ENCODE measurements at regions not wholly inside any gene's neighbourhood (a gene's known extent, or its start where the extent isn't known, plus 50 kb on each side); places are given as distances from the start of the nearest gene placed in this dataset.
"Not testable (repeated sequence)": the region's sequence is repeated elsewhere in the genome, so short reads cannot be mapped to it uniquely, and the experiment has no call there.

GRCh38 chr6:135688476-135688875 is 163.0 kb upstream of the PDE7B start:
- TF ChIP-seq POLR2A (IDR thresholded peaks at IDR 0.05): not testable (repeated sequence)
- TF ChIP-seq, protein P1, sequence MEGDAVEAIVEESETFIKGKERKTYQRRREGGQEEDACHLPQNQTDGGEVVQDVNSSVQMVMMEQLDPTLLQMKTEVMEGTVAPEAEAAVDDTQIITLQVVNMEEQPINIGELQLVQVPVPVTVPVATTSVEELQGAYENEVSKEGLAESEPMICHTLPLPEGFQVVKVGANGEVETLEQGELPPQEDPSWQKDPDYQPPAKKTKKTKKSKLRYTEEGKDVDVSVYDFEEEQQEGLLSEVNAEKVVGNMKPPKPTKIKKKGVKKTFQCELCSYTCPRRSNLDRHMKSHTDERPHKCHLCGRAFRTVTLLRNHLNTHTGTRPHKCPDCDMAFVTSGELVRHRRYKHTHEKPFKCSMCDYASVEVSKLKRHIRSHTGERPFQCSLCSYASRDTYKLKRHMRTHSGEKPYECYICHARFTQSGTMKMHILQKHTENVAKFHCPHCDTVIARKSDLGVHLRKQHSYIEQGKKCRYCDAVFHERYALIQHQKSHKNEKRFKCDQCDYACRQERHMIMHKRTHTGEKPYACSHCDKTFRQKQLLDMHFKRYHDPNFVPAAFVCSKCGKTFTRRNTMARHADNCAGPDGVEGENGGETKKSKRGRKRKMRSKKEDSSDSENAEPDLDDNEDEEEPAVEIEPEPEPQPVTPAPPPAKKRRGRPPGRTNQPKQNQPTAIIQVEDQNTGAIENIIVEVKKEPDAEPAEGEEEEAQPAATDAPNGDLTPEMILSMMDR (IDR thresholded peaks at IDR 0.05): not testable (repeated sequence)
